AG09319 (cell line): ENCODE measurements at regions not wholly inside any gene's neighbourhood (a gene's known extent, or its start where the extent isn't known, plus 50 kb on each side); places are given as distances from the start of the nearest gene placed in this dataset.

ENCODE experiments used
- DNase-seq: peaks from one replicate; pipeline ENCODE4 v3.0.0-alpha.2; 2010; ENCODE audit warnings: low read depth; ENCODE audit errors: extremely low read depth
- CTCF ChIP-seq: IDR thresholded peaks from 2 replicates; pipeline ENCODE4 v1.5.1; 2011; ENCODE audit warnings: low read depth, mild to moderate bottlenecking, inconsistent platforms, low read length, moderate library complexity

DNA sequence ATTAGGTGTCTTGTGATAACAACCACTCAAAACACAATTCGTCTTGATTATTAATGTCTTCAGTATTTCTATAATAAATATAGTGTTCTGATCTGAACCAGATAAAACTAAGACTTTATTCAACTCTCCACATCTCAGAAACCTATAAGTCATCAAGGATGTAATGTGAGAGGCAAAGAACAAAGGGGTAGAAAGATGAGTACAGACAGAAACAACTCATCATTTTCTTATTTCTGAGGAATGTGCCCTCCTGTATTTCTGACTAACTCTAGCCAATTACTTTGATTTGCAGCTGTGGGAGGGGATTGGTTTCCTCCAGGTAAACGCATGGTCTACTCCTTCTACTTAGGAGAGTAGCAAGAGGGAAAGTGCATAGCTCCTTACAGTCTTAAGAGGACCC is 73.7 kb upstream of the ST6GALNAC5 start:
- DNase-seq, result no peak
- TF ChIP-seq CTCF, result no peak

GRCh38 chr1:76799700-76800099 is 67.6 kb upstream of the ST6GALNAC5 start:
- TF ChIP-seq CTCF, result no peak
- DNase-seq, result no peak

- DNase-seq, result no peak
These were observed 65.2 kb upstream of the ST6GALNAC5 start for GRCh38 chr1:76802094-76802493.

DNA sequence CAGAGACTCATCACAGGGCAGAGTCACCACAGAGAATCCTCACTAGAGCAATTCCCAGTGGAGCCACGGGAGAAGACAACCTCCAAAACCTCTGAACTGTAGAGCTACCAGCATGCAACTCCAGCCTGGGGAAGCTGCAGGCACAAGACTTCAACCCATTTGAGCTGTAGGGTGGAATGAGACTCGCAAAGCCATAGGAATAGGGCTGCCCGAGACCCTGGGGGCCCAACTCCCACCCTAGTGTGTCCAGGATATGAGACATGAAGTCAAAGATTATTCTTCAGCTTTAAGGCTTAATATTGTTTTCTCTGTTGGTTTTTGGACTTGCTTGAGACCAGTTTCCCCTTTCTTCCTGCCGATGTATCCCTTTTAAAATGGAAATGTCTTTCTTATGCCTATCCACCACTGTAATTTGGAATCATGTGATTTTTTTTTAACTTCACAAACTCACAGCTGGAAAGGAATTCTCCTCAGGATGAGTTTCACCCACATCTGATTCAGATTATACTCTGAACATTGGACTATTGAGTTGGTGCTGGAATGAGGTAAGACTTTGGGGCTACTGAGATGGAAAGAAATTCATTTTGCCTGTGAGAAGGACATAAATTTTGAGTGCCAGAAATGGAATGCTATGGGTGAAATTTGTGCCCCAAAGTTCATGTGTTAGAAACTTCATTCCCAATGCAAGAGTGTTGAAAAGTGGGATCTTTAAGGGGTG is 59.6 kb upstream of the ST6GALNAC5 start:
- no peak for DNase-seq
- TF ChIP-seq CTCF, result no peak

More at GRCh38 chr1:76802094-76802493, 65.2 kb upstream of the ST6GALNAC5 start:
- no peak for TF ChIP-seq CTCF
